Transverse colon (tissue), 4 donors: ENCODE measurements at regions not wholly inside any gene's neighbourhood (a gene's known extent, or its start where the extent isn't known, plus 50 kb on each side); places are given as distances from the start of the nearest gene placed in this dataset.
"Not testable (repeated sequence)": the region's sequence is repeated elsewhere in the genome, so short reads cannot be mapped to it uniquely, and the experiment has no call there.

Experiments
- DNase-seq: peaks from one replicate; pipeline ENCODE4 v3.0.0-alpha.2; 2019
- H3K27ac ChIP-seq, 4 donors: fragments of 200-600 bp; sonication (generic); 2 replicates each; pipeline ENCODE4 v1.5.1; 2016 to 2018; ENCODE audit warnings: inconsistent platforms in 4 of 4
- H3K27me3 ChIP-seq: fragments of 200-600 bp; sonication (generic); 2 replicates; pipeline ENCODE4 v1.5.1; 2017; ENCODE audit warnings: inconsistent platforms
- H3K36me3 ChIP-seq, 4 donors: fragments of 200-600 bp; sonication (generic); 2 replicates each; pipeline ENCODE4 v1.5.1; 2017 to 2019; ENCODE audit warnings: inconsistent platforms in 4 of 4
- H3K4me1 ChIP-seq, 4 donors: fragments of 200-600 bp; sonication (generic); 2 replicates each; pipeline ENCODE4 v1.5.1; 2017 to 2020; ENCODE audit warnings: inconsistent platforms in 4 of 4
- H3K4me3 ChIP-seq, 4 donors: fragments of 200-600 bp; sonication (generic); 1 replicate in 1 of 4; 2 replicates in 3 of 4; pipeline versions ENCODE4 v1.5.1 to v1.6.1; 2017 to 2019; ENCODE audit warnings: inconsistent platforms in 4 of 4
- H3K9me3 ChIP-seq, 2 donors: fragments of 200-600 bp; sonication (generic); 2 replicates each; pipeline ENCODE4 v1.5.1; 2017 to 2019; ENCODE audit warnings: inconsistent platforms in 2 of 2
- CTCF ChIP-seq, 5 experiments: fragments of 200-600 bp in 3 of 5; fragments of 450-650 bp in 2 of 5; sonication (generic) in 3 of 5; IDR thresholded peaks; 1 replicate in 2 of 5; 2 replicates in 3 of 5; pipeline ENCODE4 v1.5.1; 2016 to 2017; ENCODE audit warnings: antibody characterized with exemption in 5 of 5, inconsistent platforms in 3 of 5, mild to moderate bottlenecking in 2 of 5, moderate library complexity in 1 of 5
- EP300 ChIP-seq: sonication (generic); formaldehyde crosslinking; IDR thresholded peaks from one replicate; pipeline ENCODE4 v1.6.1; 2017; ENCODE audit warnings: antibody characterized with exemption, low read depth
- POLR2A ChIP-seq: fragments of 450-650 bp; IDR thresholded peaks from one replicate; pipeline ENCODE4 v1.6.1; 2016; ENCODE audit warnings: antibody characterized with exemption, mild to moderate bottlenecking, moderate library complexity
- POLR2AphosphoS5 ChIP-seq, 3 donors: sonication (generic); formaldehyde crosslinking; IDR thresholded peaks; one replicate each; pipeline ENCODE4 v1.6.1; 2016; ENCODE audit warnings: antibody characterized with exemption in 3 of 3
- WGBS, 2 donors: methylation state at CpG; one replicate each; pipeline ENCODE4 v1.1.5; 2018; ENCODE audit warnings: low coverage in 1 of 2; 5-methylcytosine and 5-hydroxymethylcytosine counted together
- in situ Hi-C, 4 donors: fragments of 200-750 bp; cut with MboI; loops; one replicate each; pipeline versions ENCODE4 v1.15.0 to v1.15.1; 2017; ENCODE audit warnings: low sequenced_read_pairs in 3 of 4, low pct_ligation_motif_present in 1 of 4, low pct_unique_long_range_greater_than_20kb in 1 of 4
- intact Hi-C: fragments of 100-400 bp; cut with DNase I; formaldehyde crosslinking; loops from one replicate; pipeline ENCODE4 v1.15.1; 2023; ENCODE audit warnings: low total_unique reads

- TF ChIP-seq POLR2AphosphoS5 (IDR thresholded peaks at IDR 0.05) = no peak
- no peak for TF ChIP-seq POLR2A
- TF ChIP-seq CTCF (IDR thresholded peaks at IDR 0.05) = no peak
- TF ChIP-seq EP300 = no peak
- in situ Hi-C loops = no loop called here
- no peak overlapping the region for H3K27ac ChIP-seq
- H3K27me3 ChIP-seq = no peaks in the 10 kb centered on the region
- no peak overlapping the region for H3K4me3 ChIP-seq
- H3K9me3 ChIP-seq = no peaks in the 10 kb centered on the region
- WGBS, 2 donors = 36 to 68% methylated on average over 1 of the region's 1 CpG
- DNase-seq = no peak
- no peaks in the 10 kb centered on the region for H3K36me3 ChIP-seq
- intact Hi-C loops = no loop called here
- no peaks in the 10 kb centered on the region for H3K4me1 ChIP-seq
Observed at GRCh38 chr17:70292366-70292765, 123.0 kb downstream of the KCNJ2 start.

DNA sequence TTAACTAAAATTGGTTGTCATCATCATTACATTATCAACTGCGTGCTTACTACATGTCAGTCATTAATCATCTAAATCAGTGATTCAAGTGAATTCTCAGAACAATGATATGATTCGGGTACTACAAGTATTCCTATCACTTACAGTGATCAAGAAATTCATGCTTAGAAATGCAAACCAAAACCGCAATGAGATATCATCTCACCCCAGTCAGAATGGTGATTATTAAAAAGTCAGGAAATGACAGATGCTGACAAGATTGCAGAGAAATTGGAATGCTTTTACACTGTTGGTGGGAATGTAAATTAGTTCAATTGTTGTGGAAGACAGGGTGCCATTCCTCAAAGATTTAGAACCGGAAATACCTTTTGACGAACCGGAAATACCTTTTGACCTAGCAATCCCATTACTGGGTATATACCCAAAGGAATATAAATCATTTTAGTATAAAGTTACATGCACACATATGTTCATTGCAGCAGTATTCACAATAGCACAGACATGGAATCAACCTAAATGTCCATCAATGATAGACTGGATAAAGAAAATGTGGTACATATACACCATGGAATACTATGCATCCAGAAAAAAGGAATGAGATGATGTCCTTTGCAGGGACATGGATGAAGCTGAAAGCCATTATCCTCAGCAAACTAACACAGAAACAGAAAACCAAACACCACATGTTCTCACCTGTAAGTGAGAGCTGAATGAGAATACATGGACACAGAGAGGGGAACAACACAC lies 124.4 kb downstream of the KCNJ2 start:
- in situ Hi-C loops, DNase-seq, H3K27me3 ChIP-seq, H3K27ac ChIP-seq, H3K36me3 ChIP-seq, H3K4me1 ChIP-seq, intact Hi-C loops, H3K4me3 ChIP-seq, H3K9me3 ChIP-seq: not testable (repeated sequence)
- WGBS, 2 donors = 84 to 91% methylated on average over 6 of the region's 6 CpGs

GRCh38 chr17:70295329-70295728 lies 126.0 kb downstream of the KCNJ2 start:
- in situ Hi-C loops = no loop called here
- TF ChIP-seq EP300 (no peak), POLR2AphosphoS5 (IDR thresholded peaks at IDR 0.05) (no peak), POLR2A (no peak), CTCF (IDR thresholded peaks at IDR 0.05) (no peak)
- no peak overlapping the region for H3K27ac ChIP-seq

DNA sequence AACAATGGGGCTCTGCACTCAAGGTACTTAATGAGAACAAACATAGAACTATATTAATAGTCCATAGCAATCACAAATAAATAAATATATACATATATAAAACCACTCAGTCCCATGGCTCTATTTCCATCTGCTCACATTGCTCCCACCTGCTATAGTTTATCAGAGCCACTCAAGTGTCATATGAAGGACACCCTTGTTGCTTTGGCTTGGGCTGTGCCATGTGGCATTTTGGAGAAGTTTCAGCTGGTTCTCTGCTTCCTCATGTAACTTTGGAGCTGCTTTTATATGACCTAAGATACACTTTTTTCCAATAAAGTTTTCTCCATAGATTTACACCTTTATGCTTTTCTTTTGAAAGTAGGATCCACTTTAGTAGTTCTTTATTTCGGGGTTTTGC lies 126.4 kb downstream of the KCNJ2 start:
- DNase-seq = no peak
- Histone ChIP-seq H3K9me3 (no peaks in the 10 kb centered on the region), H3K27ac (no peak overlapping the region), H3K36me3 (no peaks in the 10 kb centered on the region), H3K27me3 (no peaks in the 10 kb centered on the region), H3K4me3 (no peak overlapping the region), H3K4me1 (no peaks in the 10 kb centered on the region)
- in situ Hi-C loops = no loop called here
- WGBS, 2 donors = 50 to 87% methylated on average over 1 of the region's 1 CpG
- intact Hi-C loops = no loop called here
- TF ChIP-seq EP300 (no peak), POLR2A (no peak), POLR2AphosphoS5 (IDR thresholded peaks at IDR 0.05) (no peak), CTCF (IDR thresholded peaks at IDR 0.05) (no peak)

More at GRCh38 chr17:70295329-70295728, 126.0 kb downstream of the KCNJ2 start:
- Histone ChIP-seq H3K4me1 (no peaks in the 10 kb centered on the region), H3K4me3 (no peak overlapping the region), H3K27me3 (no peaks in the 10 kb centered on the region), H3K9me3 (no peaks in the 10 kb centered on the region), H3K36me3 (no peaks in the 10 kb centered on the region)
- 16 to 27% methylated on average over 1 of the region's 1 CpG for WGBS, 2 donors
- DNase-seq = no peak
- intact Hi-C loops = no loop called here

GRCh38 chr17:70296456-70296855 lies 127.1 kb downstream of the KCNJ2 start:
- in situ Hi-C loops = no loop called here

More at GRCh38 chr17:70296456-70296855, 127.1 kb downstream of the KCNJ2 start:
- H3K27ac ChIP-seq = no peak overlapping the region
- no peak for TF ChIP-seq CTCF (IDR thresholded peaks at IDR 0.05)
- no peak for TF ChIP-seq EP300
- no peak for TF ChIP-seq POLR2A
- no peak for TF ChIP-seq POLR2AphosphoS5 (IDR thresholded peaks at IDR 0.05)
- no peak overlapping the region for H3K4me3 ChIP-seq
- H3K27me3 ChIP-seq = no peaks in the 10 kb centered on the region
- WGBS, 2 donors = 81 to 85% methylated on average over 2 of the region's 2 CpGs
- H3K36me3 ChIP-seq = no peaks in the 10 kb centered on the region
- intact Hi-C loops = no loop called here
- no peak for DNase-seq
- no peaks in the 10 kb centered on the region for H3K4me1 ChIP-seq
- H3K9me3 ChIP-seq = no peaks in the 10 kb centered on the region
